ENCODE measurements at regions not wholly inside any gene's neighbourhood (a gene's known extent, or its start where the extent isn't known, plus 50 kb on each side); places are given as distances from the start of the nearest gene placed in this dataset.
"Not testable (repeated sequence)": the region's sequence is repeated elsewhere in the genome, so short reads cannot be mapped to it uniquely, and the experiment has no call there.

DNA sequence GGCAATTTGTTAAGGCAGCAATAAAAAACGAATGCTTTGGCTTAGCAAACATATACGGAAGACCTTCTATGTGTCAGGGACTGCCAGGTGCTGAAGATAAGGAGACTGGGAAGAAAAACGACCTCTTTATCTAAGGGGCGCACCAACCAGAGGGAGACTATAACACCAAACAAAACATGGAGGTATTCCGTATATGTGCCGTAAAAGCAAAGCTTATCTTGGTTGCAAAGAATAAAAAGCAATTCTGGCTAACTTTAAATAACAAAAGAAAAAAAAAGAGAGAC is 167.1 kb upstream of the KCNJ15 start:
- no peaks in the 10 kb centered on the region for H3K4me1 ChIP-seq (ENCODE audit: insufficient read depth, low read length, severe bottlenecking)
- H3K9ac ChIP-seq (ENCODE audit: low read length) = no peak overlapping the region
- H3K4me3 ChIP-seq (ENCODE audit: low read depth, low read length, poor library complexity, severe bottlenecking) = no peak overlapping the region
- H3K9me3 ChIP-seq (ENCODE audit: low read length) = no peaks in the 10 kb centered on the region
- no peak overlapping the region for H3K4me2 ChIP-seq (ENCODE audit: low read length)
- TF ChIP-seq EZH2 (IDR thresholded peaks at IDR 0.05; ENCODE audit: borderline replicate concordance, low read length) = no peak
- TF ChIP-seq, protein P1, sequence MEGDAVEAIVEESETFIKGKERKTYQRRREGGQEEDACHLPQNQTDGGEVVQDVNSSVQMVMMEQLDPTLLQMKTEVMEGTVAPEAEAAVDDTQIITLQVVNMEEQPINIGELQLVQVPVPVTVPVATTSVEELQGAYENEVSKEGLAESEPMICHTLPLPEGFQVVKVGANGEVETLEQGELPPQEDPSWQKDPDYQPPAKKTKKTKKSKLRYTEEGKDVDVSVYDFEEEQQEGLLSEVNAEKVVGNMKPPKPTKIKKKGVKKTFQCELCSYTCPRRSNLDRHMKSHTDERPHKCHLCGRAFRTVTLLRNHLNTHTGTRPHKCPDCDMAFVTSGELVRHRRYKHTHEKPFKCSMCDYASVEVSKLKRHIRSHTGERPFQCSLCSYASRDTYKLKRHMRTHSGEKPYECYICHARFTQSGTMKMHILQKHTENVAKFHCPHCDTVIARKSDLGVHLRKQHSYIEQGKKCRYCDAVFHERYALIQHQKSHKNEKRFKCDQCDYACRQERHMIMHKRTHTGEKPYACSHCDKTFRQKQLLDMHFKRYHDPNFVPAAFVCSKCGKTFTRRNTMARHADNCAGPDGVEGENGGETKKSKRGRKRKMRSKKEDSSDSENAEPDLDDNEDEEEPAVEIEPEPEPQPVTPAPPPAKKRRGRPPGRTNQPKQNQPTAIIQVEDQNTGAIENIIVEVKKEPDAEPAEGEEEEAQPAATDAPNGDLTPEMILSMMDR (IDR thresholded peaks at IDR 0.05; ENCODE audit: low read length) = no peak
- H4K20me1 ChIP-seq (ENCODE audit: insufficient read depth, low read length) = no peaks in the 10 kb centered on the region
- no peaks in the 10 kb centered on the region for H3K27me3 ChIP-seq (ENCODE audit: insufficient read depth, low read length)
- no peaks in the 10 kb centered on the region for H3K36me3 ChIP-seq (ENCODE audit: insufficient read depth, low read length)
- H3K79me2 ChIP-seq (ENCODE audit: insufficient read depth, low read length) = no peaks in the 10 kb centered on the region
- H3F3A ChIP-seq (ENCODE audit: insufficient read depth, low read length) = no peaks in the 10 kb centered on the region
- no peaks in the 10 kb centered on the region for H3K9me2 ChIP-seq (ENCODE audit: low read depth, low read length)
- no peak overlapping the region for H3K27ac ChIP-seq (ENCODE audit: low read depth, low read length, poor library complexity, severe bottlenecking)
- no peak overlapping the region for H2AFZ ChIP-seq (ENCODE audit: low read length)

DNA sequence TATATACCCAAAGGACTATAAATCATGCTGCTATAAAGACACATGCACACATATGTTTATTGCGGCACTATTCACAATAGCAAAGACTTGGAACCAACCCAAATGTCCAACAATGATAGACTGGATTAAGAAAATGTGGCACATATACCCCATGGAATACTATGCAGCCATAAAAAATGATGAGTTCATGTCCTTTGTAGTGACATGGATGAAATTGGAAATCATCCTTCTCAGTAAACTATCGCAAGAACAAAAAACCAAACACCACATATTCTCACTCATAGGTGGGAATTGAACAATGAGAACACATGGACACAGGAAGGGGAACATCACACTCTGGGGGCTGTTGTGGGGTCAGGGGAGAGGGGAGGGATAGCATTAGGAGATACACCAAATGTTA is 165.7 kb upstream of the KCNJ15 start:
- H3K79me2 ChIP-seq (ENCODE audit: insufficient read depth, low read length); H3K4me3 ChIP-seq (ENCODE audit: low read depth, low read length, poor library complexity, severe bottlenecking); H3K27ac ChIP-seq (ENCODE audit: low read depth, low read length, poor library complexity, severe bottlenecking); H3K9me2 ChIP-seq (ENCODE audit: low read depth, low read length); H3K4me2 ChIP-seq (ENCODE audit: low read length); H4K20me1 ChIP-seq (ENCODE audit: insufficient read depth, low read length); H3K9ac ChIP-seq (ENCODE audit: low read length); H3K9me3 ChIP-seq (ENCODE audit: low read length); H2AFZ ChIP-seq (ENCODE audit: low read length); H3K27me3 ChIP-seq (ENCODE audit: insufficient read depth, low read length); H3K4me1 ChIP-seq (ENCODE audit: insufficient read depth, low read length, severe bottlenecking); H3K36me3 ChIP-seq (ENCODE audit: insufficient read depth, low read length); H3F3A ChIP-seq (ENCODE audit: insufficient read depth, low read length): not testable (repeated sequence)

DNA sequence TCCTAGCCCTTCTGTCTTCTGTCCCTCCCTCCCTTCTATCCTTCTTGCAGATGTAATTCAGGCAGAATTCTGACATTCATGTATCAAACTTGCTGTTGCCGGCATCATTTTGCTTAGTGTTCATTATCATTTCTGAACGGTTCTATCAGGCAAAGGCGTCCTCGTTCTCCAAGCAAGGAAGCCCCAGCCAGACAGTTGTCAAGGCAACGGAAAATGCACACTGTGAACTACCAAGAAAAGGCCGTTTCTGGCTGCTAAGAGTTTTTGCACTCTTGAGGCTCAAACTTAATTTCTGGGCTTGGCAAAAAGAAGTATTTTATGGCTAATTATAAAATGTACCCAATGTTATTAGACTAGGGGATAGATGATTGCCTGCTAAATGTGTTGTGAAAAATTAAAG is 164.7 kb upstream of the KCNJ15 start:
- H3K4me1 ChIP-seq (ENCODE audit: insufficient read depth, low read length, severe bottlenecking) = no peaks in the 10 kb centered on the region
- no peak overlapping the region for H3K4me3 ChIP-seq (ENCODE audit: low read depth, low read length, poor library complexity, severe bottlenecking)
- no peaks in the 10 kb centered on the region for H3F3A ChIP-seq (ENCODE audit: insufficient read depth, low read length)
- no peaks in the 10 kb centered on the region for H3K36me3 ChIP-seq (ENCODE audit: insufficient read depth, low read length)
- no peak overlapping the region for H3K4me2 ChIP-seq (ENCODE audit: low read length)
- no peaks in the 10 kb centered on the region for H3K9me3 ChIP-seq (ENCODE audit: low read length)
- no peaks in the 10 kb centered on the region for H3K79me2 ChIP-seq (ENCODE audit: insufficient read depth, low read length)
- no peak overlapping the region for H2AFZ ChIP-seq (ENCODE audit: low read length)
- no peak overlapping the region for H3K27ac ChIP-seq (ENCODE audit: low read depth, low read length, poor library complexity, severe bottlenecking)
- TF ChIP-seq, protein P1 (IDR thresholded peaks at IDR 0.05; ENCODE audit: low read length) = no peak
- no peak for TF ChIP-seq EZH2 (IDR thresholded peaks at IDR 0.05; ENCODE audit: borderline replicate concordance, low read length)
- H3K9ac ChIP-seq (ENCODE audit: low read length) = no peak overlapping the region
- no peaks in the 10 kb centered on the region for H3K27me3 ChIP-seq (ENCODE audit: insufficient read depth, low read length)
- no peaks in the 10 kb centered on the region for H4K20me1 ChIP-seq (ENCODE audit: insufficient read depth, low read length)
- H3K9me2 ChIP-seq (ENCODE audit: low read depth, low read length) = no peaks in the 10 kb centered on the region

DNA sequence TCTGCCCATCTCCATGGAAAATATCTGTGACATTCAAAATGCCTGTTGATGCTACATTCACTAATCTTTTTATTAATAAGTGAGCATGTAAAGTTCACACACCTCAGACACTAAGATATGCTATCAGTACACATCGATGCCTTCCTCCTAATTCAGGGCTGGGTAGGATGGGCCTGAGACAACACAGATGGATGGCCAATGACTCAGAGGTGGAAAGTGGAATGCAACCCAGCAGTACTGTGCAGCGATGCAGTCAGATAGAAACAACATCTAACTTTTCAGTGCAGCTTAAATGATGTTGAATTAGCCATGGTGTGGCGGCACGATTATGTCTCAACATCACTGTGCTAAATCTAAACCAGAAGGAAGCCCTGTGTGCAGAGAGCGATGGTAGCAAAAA is 161.6 kb upstream of the KCNJ15 start:
- Histone ChIP-seq H2AFZ (ENCODE audit: low read length) (no peak overlapping the region), H3K4me3 (ENCODE audit: low read depth, low read length, poor library complexity, severe bottlenecking) (no peak overlapping the region), H3K27ac (ENCODE audit: low read depth, low read length, poor library complexity, severe bottlenecking) (no peak overlapping the region), H4K20me1 (ENCODE audit: insufficient read depth, low read length) (no peaks in the 10 kb centered on the region), H3K36me3 (ENCODE audit: insufficient read depth, low read length) (no peaks in the 10 kb centered on the region), H3F3A (ENCODE audit: insufficient read depth, low read length) (no peaks in the 10 kb centered on the region), H3K4me2 (ENCODE audit: low read length) (no peak overlapping the region), H3K79me2 (ENCODE audit: insufficient read depth, low read length) (no peaks in the 10 kb centered on the region), H3K9ac (ENCODE audit: low read length) (no peak overlapping the region), H3K27me3 (ENCODE audit: insufficient read depth, low read length) (no peaks in the 10 kb centered on the region), H3K9me2 (ENCODE audit: low read depth, low read length) (no peaks in the 10 kb centered on the region), H3K9me3 (ENCODE audit: low read length) (no peaks in the 10 kb centered on the region), H3K4me1 (ENCODE audit: insufficient read depth, low read length, severe bottlenecking) (no peaks in the 10 kb centered on the region)
- TF ChIP-seq, protein P1 (IDR thresholded peaks at IDR 0.05; ENCODE audit: low read length) = no peak
- no peak for TF ChIP-seq EZH2 (IDR thresholded peaks at IDR 0.05; ENCODE audit: borderline replicate concordance, low read length)

Data from OCI-LY1 (cell line).